Central memory CD4-positive, alpha-beta T cell (primary cell): ENCODE measurements at regions not wholly inside any gene's neighbourhood (a gene's known extent, or its start where the extent isn't known, plus 50 kb on each side); places are given as distances from the start of the nearest gene placed in this dataset.
"Not testable (repeated sequence)": the region's sequence is repeated elsewhere in the genome, so short reads cannot be mapped to it uniquely, and the experiment has no call there.

Experiments used
- DNase-seq: peaks from one replicate; pipeline ENCODE4 v3.0.0; 2022

- DNase-seq = no peak
These were observed 723.8 kb downstream of the DIAPH3 start for GRCh38 chr13:59439776-59440428.

GRCh38 chr13:59441068-59441467 is 722.7 kb downstream of the DIAPH3 start:
- not testable (repeated sequence) for DNase-seq

- DNase-seq = no peak
These were observed 722.0 kb downstream of the DIAPH3 start for GRCh38 chr13:59441596-59442280.

GRCh38 chr13:59442461-59442860 is 721.3 kb downstream of the DIAPH3 start:
- DNase-seq = no peak

- DNase-seq = no peak
These were observed 720.7 kb downstream of the DIAPH3 start for GRCh38 chr13:59442944-59443486.

GRCh38 chr13:59444210-59444857 is 719.4 kb downstream of the DIAPH3 start:
- no peak for DNase-seq

GRCh38 chr13:59445812-59446211 is 717.9 kb downstream of the DIAPH3 start:
- DNase-seq = no peak

- no peak for DNase-seq
These were observed 717.3 kb downstream of the DIAPH3 start for GRCh38 chr13:59446391-59446790.

GRCh38 chr13:59447031-59447430 is 716.7 kb downstream of the DIAPH3 start:
- DNase-seq = no peak

GRCh38 chr13:59447846-59448620 is 715.7 kb downstream of the DIAPH3 start:
- DNase-seq = no peak

GRCh38 chr13:59449750-59450149 is 714.0 kb downstream of the DIAPH3 start:
- no peak for DNase-seq

- no peak for DNase-seq
These were observed 713.5 kb downstream of the DIAPH3 start for GRCh38 chr13:59450229-59450628.

- DNase-seq = no peak
These were observed 712.5 kb downstream of the DIAPH3 start for GRCh38 chr13:59451236-59451635.

- DNase-seq = no peak
These were observed 711.4 kb downstream of the DIAPH3 start for GRCh38 chr13:59452189-59452890.

GRCh38 chr13:59458908-59459579 is 704.7 kb downstream of the DIAPH3 start:
- DNase-seq = no peak

GRCh38 chr13:59459972-59460371 is 703.8 kb downstream of the DIAPH3 start:
- DNase-seq = no peak

- no peak for DNase-seq
These were observed 702.3 kb downstream of the DIAPH3 start for GRCh38 chr13:59461411-59461810.

- no peak for DNase-seq
These were observed 700.7 kb downstream of the DIAPH3 start for GRCh38 chr13:59463023-59463422.

- no peak for DNase-seq
These were observed 698.8 kb downstream of the DIAPH3 start for GRCh38 chr13:59464926-59465325.

GRCh38 chr13:59468396-59468795 is 695.3 kb downstream of the DIAPH3 start:
- no peak for DNase-seq

- DNase-seq = no peak
These were observed 692.6 kb downstream of the DIAPH3 start for GRCh38 chr13:59471106-59471505.

GRCh38 chr13:59472134-59472533 is 691.6 kb downstream of the DIAPH3 start:
- no peak for DNase-seq
